Heart right ventricle (tissue), 16 donors: ENCODE measurements at regions not wholly inside any gene's neighbourhood (a gene's known extent, or its start where the extent isn't known, plus 50 kb on each side); places are given as distances from the start of the nearest gene placed in this dataset.
A peak's percentile ranks its signal among the peaks of the same experiment; 100 is the strongest.

ENCODE experiments used
- ATAC-seq, 8 donors: fragments of 200-7000 bp; cut with Tn5 transposase; one replicate each; pipeline ENCODE4 v1.9.1; 2020; ENCODE audit warnings: mild to moderate bottlenecking in 8 of 8, moderate library complexity in 8 of 8, moderate number of reproducible peaks in 1 of 8
- DNase-seq, 2 donors: peaks; one replicate each; pipeline ENCODE4 v3.0.0-alpha.2; 2020
- H3K27ac ChIP-seq, 10 donors: fragments of 200-600 bp; sonication (generic) in 2 of 10; one replicate each; pipeline versions ENCODE4 v1.5.0 to v1.8.0; 2020 to 2022; ENCODE audit warnings: mild to moderate bottlenecking in 3 of 10
- H3K27me3 ChIP-seq, 7 donors: fragments of 200-600 bp; one replicate each; pipeline ENCODE4 v1.8.0; 2021 to 2022; ENCODE audit warnings: mild to moderate bottlenecking in 2 of 7
- H3K36me3 ChIP-seq, 9 donors: fragments of 200-600 bp; sonication (generic) in 1 of 9; one replicate each; pipeline versions ENCODE4 v1.5.0 to v1.8.0; 2020 to 2022; ENCODE audit warnings: mild to moderate bottlenecking in 2 of 9
- H3K4me1 ChIP-seq, 9 donors: fragments of 200-600 bp; sonication (generic) in 1 of 9; one replicate each; pipeline versions ENCODE4 v1.5.0 to v1.8.0; 2020 to 2022; ENCODE audit warnings: mild to moderate bottlenecking in 4 of 9
- H3K4me3 ChIP-seq, 10 donors: fragments of 200-600 bp; sonication (generic) in 2 of 10; one replicate each; pipeline versions ENCODE4 v1.5.0 to v1.8.0; 2020 to 2022; ENCODE audit warnings: mild to moderate bottlenecking in 7 of 10, moderate library complexity in 2 of 10
- H3K9me3 ChIP-seq, 11 donors: fragments of 200-600 bp in 10 of 11; sonication (generic) in 2 of 11; one replicate each; pipeline versions ENCODE4 v1.5.0 to v1.8.0; 2013 to 2022; ENCODE audit warnings: mild to moderate bottlenecking in 2 of 11, control low read depth in 1 of 11, moderate library complexity in 1 of 11
- WGBS, 2 donors: extraction: QIAGEN DNeasy Blood & Tissue Kit; methylation state at CpG; one replicate each; pipeline ENCODE4 v1.1.7; 2013; ENCODE audit warnings: inconsistent platforms in 1 of 2; 5-methylcytosine and 5-hydroxymethylcytosine counted together
- intact Hi-C, 10 donors: fragments of 100-400 bp; cut with DNase I; formaldehyde crosslinking; loops; one replicate each; pipeline versions ENCODE4 v1.11.1 to v1.14.2; 2022
- TF ChIP-seq, protein P1 (sequence below), 9 donors: fragments of 200-600 bp; sonication (generic) in 2 of 9; IDR thresholded peaks; one replicate each; pipeline versions ENCODE4 v1.5.0 to v1.8.0; 2021 to 2022; ENCODE audit warnings: antibody characterized with exemption in 9 of 9, mild to moderate bottlenecking in 5 of 9, moderate library complexity in 1 of 9
- donor health status: Arrhythmogenic right ventricular cardiomyopathy.
- donor health status: ischemic (EF 13 %, LVEDD 7.1; RV severe dilation, severe dysfunction).
- donor health status: healthy with polysubstance abuse.
- donor health status: DM: no; HTN: yes; CAD: no.
- donor health status: DM: no; HTN: no; CAD: no.
- donor health status: ischemic (EF 25% LVEDD 6.9; RV normal size, moderate dysfunction).
- donor health status: ischemic (EF 25% LVEDD 5.7; RV mildly dilated, moderate dysfunction).
- donor health status: healthy.
- donor health status: DM: yes; HTN: yes; CAD: no.
- donor health status: Ischemic cardiomyopathy.
- donor health status: ischemic (EF 35%, LVEDD 5.7; RV mildly dilated, moderate dysfunction).
- donor health status: nonischemic (EF 11% LVEDD 7.7; RV severe dilation, severe dysfunction).
- donor health status: DM: yes; HTN: yes; CAD: no.
- donor health status: PGD.
- donor health status: ischemic (EF 29% LVEDD 5.4; RV normal size, mild dysfunction).
- donor health status: nonischemic (EF 23%, LVEDD 6.1; RV moderate dilation, normal function).

- Histone ChIP-seq H3K27ac (peak overlapping the region; percentile 66 to 91 (median 80)), H3K4me3 (no peak overlapping the region), H3K36me3 (no peaks in the 10 kb centered on the region), H3K27me3 (no peaks in the 10 kb centered on the region), H3K9me3 (no peaks in the 10 kb centered on the region), H3K4me1 (peaks cover 0 to 52% (median 20%) of the 10 kb centered on the region in 9 donors)
- TF ChIP-seq, protein P1, sequence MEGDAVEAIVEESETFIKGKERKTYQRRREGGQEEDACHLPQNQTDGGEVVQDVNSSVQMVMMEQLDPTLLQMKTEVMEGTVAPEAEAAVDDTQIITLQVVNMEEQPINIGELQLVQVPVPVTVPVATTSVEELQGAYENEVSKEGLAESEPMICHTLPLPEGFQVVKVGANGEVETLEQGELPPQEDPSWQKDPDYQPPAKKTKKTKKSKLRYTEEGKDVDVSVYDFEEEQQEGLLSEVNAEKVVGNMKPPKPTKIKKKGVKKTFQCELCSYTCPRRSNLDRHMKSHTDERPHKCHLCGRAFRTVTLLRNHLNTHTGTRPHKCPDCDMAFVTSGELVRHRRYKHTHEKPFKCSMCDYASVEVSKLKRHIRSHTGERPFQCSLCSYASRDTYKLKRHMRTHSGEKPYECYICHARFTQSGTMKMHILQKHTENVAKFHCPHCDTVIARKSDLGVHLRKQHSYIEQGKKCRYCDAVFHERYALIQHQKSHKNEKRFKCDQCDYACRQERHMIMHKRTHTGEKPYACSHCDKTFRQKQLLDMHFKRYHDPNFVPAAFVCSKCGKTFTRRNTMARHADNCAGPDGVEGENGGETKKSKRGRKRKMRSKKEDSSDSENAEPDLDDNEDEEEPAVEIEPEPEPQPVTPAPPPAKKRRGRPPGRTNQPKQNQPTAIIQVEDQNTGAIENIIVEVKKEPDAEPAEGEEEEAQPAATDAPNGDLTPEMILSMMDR (IDR thresholded peaks at IDR 0.05): no peak
- ATAC-seq (peak in 1 of 8 donors; percentile 22), DNase-seq (no peak)
- 68 to 71% methylated on average over 5 of the region's 5 CpGs for WGBS, 2 donors
- intact Hi-C loops: loop anchor here in 6 of 10 donors (5.0 to 10.0 kb wide), 11 partner anchors 94 to 206 kb away; partner anchors contain the start of gene CPEB4 (in 2 of the 6)
Observed at GRCh38 chr5:173768267-173768806, 119.8 kb upstream of the CPEB4 start.

- 100% methylated on average over 1 of the region's 1 CpG for WGBS, 2 donors
- intact Hi-C loops: loop anchor here in 6 of 10 donors (5.0 to 10.0 kb wide), 11 partner anchors 93 to 206 kb away; partner anchors contain the start of gene CPEB4 (in 2 of the 6)
- TF ChIP-seq, protein P1 (IDR thresholded peaks at IDR 0.05): no peak
- Histone ChIP-seq H3K36me3 (no peaks in the 10 kb centered on the region), H3K9me3 (no peaks in the 10 kb centered on the region), H3K27me3 (no peaks in the 10 kb centered on the region), H3K27ac (peak overlapping the region in 8 of 10 donors; percentile 66 to 91 (median 80)), H3K4me3 (no peak overlapping the region), H3K4me1 (peaks cover 0 to 52% (median 20%) of the 10 kb centered on the region in 9 donors)
- no peak for DNase-seq
- no peak for ATAC-seq
Observed at GRCh38 chr5:173768891-173769290, 119.3 kb upstream of the CPEB4 start.

DNA sequence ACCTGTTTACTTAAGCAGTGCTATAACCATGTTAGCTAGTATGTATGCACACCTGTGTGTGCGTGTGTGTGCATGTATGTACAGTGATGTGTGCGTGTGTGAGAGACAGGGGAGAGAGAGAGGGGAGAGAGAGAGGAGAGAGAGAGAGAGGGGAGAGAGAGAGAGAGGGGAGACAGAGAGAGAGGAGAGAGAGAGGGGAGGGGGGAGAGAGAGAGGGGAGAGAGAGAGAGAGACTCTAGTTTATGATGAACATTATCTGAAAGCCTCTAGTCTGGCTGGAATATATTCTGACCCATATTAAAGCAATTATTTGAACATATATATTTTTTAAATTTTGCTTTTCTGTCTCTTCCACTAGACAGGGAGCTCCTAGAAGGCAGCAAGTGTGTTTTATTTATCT, 117.5 kb upstream of the CPEB4 start:
- no peak for ATAC-seq
- Histone ChIP-seq H3K36me3 (no peaks in the 10 kb centered on the region), H3K4me1 (peaks cover 0 to 49% (median 13%) of the 10 kb centered on the region in 9 donors), H3K27me3 (no peaks in the 10 kb centered on the region), H3K9me3 (no peaks in the 10 kb centered on the region), H3K27ac (no peak overlapping the region), H3K4me3 (no peak overlapping the region)
- TF ChIP-seq, protein P1 (IDR thresholded peaks at IDR 0.05): no peak
- 94 to 100% methylated on average over 2 of the region's 2 CpGs for WGBS, 2 donors
- intact Hi-C loops: loop anchor here in 4 of 10 donors (5.0 to 10.0 kb wide), 4 partner anchors 87 to 202 kb away; no protein-coding TSS in a partner anchor
- no peak for DNase-seq

- no peak for DNase-seq
- WGBS, 2 donors: 47 to 52% methylated on average over 24 of the region's 24 CpGs
- no peak overlapping the region for H3K27ac ChIP-seq
- TF ChIP-seq, protein P1 (IDR thresholded peaks at IDR 0.05): no peak
- H3K27me3 ChIP-seq: no peaks in the 10 kb centered on the region
- no peaks in the 10 kb centered on the region for H3K9me3 ChIP-seq
- H3K4me3 ChIP-seq: no peak overlapping the region
- H3K4me1 ChIP-seq: peaks cover 0 to 47% (median 11%) of the 10 kb centered on the region in 9 donors
- H3K36me3 ChIP-seq: no peaks in the 10 kb centered on the region
- ATAC-seq: no peak
- intact Hi-C loops: loop anchor here in 4 of 10 donors (5.0 to 10.0 kb wide), 4 partner anchors 86 to 201 kb away; no protein-coding TSS in a partner anchor
Observed at GRCh38 chr5:173771121-173771724, 116.9 kb upstream of the CPEB4 start.
